Left ventricle myocardium inferior (tissue), 1 donor: ENCODE measurements at regions not wholly inside any gene's neighbourhood (a gene's known extent, or its start where the extent isn't known, plus 50 kb on each side); places are given as distances from the start of the nearest gene placed in this dataset.

Experiments
- DNase-seq: peaks from one replicate; pipeline ENCODE4 v3.0.0-alpha.2; 2020
- H3K27ac ChIP-seq: fragments of 200-600 bp; replicated peaks from 2 replicates; pipeline ENCODE4 v1.8.0; 2021
- H3K27me3 ChIP-seq: fragments of 200-600 bp; 2 replicates; pipeline ENCODE4 v1.8.0; 2021; ENCODE audit warnings: low read depth
- H3K36me3 ChIP-seq: fragments of 200-600 bp; 2 replicates; pipeline ENCODE4 v1.8.0; 2021
- H3K4me1 ChIP-seq: fragments of 200-600 bp; 2 replicates; pipeline ENCODE4 v1.8.0; 2021
- H3K4me3 ChIP-seq: fragments of 200-600 bp; 2 replicates; pipeline ENCODE4 v1.8.0; 2021; ENCODE audit warnings: mild to moderate bottlenecking, moderate library complexity
- H3K9me3 ChIP-seq: fragments of 200-600 bp; replicated peaks from 2 replicates; pipeline ENCODE4 v1.8.0; 2021
- intact Hi-C: fragments of 100-400 bp; cut with micrococcal nuclease; formaldehyde crosslinking; loops from one replicate; pipeline ENCODE4 v1.11.0; 2022
- TF ChIP-seq, protein P1 (sequence below): fragments of 200-600 bp; IDR thresholded peaks from 2 replicates; pipeline ENCODE4 v1.8.0; 2021; ENCODE audit warnings: antibody characterized with exemption, mild to moderate bottlenecking, borderline replicate concordance
- donor health status: DM: no; HTN: yes; CAD: no; lungs with severe emphysema.

DNA sequence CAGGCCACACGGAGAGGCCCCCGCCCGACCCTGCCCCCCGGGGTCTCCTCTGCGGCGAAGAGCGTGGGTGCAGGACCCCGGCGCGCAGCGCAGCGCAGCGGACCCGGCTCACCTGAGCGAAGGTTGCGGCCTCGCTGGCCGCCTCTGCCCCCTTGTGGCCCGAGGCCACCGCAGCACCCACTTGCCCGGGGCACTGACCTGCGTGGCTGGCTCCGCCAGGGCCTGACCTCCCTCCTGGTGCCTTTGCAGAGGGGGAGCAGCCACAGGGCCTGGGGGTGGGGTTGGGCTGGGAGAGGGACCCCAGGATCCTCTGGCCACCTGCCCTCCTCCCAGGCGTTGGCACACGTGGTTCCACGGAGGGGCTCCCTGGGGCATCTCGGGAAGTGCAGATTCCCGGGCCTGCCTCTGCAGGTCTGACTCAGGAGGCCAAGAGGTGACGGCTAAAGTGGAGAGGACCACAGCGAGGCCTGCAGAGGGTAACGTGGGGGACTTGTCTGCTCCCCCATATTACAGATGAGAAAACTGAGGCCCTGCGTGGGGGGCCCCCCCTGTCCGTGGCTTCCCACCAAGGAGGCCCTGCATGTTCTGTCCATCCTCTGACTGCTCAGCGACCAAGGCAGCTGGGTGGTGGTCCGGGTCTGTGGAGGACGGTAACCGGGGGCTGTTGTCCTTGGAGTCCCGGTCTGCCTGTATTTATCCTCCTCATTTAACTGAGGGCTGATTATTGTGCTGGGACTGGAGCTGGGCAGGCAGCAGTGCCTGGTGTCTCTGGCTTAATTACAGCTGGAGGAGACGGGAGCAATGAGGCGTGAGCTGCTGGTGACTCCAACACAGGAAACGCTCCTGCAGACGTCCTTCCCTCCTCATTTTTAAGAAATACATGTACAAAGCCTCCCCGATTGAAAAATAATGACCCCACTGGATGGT is 67.9 kb upstream of the BEGAIN start:
- peaks cover 4% of the 10 kb centered on the region for H3K4me1 ChIP-seq
- no peak overlapping the region for H3K4me3 ChIP-seq
- no peaks in the 10 kb centered on the region for H3K36me3 ChIP-seq
- intact Hi-C loops = no loop called here
- H3K27me3 ChIP-seq = peaks cover 59% of the 10 kb centered on the region
- no peak overlapping the region for H3K27ac ChIP-seq
- H3K9me3 ChIP-seq = no peaks in the 10 kb centered on the region
- no peak for DNase-seq
- TF ChIP-seq, protein P1, sequence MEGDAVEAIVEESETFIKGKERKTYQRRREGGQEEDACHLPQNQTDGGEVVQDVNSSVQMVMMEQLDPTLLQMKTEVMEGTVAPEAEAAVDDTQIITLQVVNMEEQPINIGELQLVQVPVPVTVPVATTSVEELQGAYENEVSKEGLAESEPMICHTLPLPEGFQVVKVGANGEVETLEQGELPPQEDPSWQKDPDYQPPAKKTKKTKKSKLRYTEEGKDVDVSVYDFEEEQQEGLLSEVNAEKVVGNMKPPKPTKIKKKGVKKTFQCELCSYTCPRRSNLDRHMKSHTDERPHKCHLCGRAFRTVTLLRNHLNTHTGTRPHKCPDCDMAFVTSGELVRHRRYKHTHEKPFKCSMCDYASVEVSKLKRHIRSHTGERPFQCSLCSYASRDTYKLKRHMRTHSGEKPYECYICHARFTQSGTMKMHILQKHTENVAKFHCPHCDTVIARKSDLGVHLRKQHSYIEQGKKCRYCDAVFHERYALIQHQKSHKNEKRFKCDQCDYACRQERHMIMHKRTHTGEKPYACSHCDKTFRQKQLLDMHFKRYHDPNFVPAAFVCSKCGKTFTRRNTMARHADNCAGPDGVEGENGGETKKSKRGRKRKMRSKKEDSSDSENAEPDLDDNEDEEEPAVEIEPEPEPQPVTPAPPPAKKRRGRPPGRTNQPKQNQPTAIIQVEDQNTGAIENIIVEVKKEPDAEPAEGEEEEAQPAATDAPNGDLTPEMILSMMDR = peak; percentile 68

DNA sequence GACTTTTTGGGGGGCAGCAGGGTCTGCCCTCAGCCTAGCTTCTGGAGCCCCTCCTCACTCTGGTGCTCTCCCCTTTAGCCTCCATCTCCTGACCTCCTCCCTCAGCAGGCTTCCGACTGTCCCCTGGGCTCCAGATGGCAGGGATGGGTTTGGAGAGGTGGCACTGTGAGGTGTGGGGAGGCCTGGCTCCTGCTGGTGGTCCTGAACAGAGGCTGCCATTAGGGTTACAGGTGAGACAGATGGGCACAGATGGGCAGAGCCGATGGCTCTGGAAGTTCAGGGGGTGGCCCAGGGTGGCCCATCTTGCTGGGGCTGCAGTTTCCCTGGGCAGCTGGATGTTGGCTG is 68.5 kb upstream of the BEGAIN start:
- DNase-seq = no peak

DNA sequence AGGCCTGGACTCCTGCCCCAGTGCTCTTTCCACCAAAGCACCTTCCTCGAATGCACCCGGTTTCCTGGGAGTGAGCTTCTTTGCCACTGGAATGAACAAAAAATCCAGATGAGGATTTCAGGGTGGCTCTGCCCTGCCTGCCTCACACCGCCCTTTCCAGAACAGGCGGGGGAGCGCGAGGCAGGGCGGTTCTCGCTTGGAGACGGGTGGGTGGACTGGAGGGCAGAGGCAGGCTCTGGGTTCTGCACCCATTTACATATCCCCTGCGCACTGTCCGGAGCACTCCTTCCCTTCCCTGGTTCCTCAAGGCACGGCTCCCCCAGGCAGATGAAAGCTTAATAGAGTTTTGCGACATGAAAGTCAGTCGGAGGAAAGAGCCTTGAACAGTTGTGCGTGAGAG is 69.7 kb upstream of the DLK1 start:
- TF ChIP-seq, protein P1 = no peak
- DNase-seq = no peak

More for the DNA sequence above, 68.5 kb upstream of the BEGAIN start:
- TF ChIP-seq, protein P1 = no peak
- H3K4me3 ChIP-seq = no peak overlapping the region
- H3K27ac ChIP-seq = no peak overlapping the region
- no peaks in the 10 kb centered on the region for H3K36me3 ChIP-seq
- intact Hi-C loops = no loop called here
- H3K9me3 ChIP-seq = no peaks in the 10 kb centered on the region
- H3K27me3 ChIP-seq = peaks cover 59% of the 10 kb centered on the region
- peaks cover 4% of the 10 kb centered on the region for H3K4me1 ChIP-seq

DNA sequence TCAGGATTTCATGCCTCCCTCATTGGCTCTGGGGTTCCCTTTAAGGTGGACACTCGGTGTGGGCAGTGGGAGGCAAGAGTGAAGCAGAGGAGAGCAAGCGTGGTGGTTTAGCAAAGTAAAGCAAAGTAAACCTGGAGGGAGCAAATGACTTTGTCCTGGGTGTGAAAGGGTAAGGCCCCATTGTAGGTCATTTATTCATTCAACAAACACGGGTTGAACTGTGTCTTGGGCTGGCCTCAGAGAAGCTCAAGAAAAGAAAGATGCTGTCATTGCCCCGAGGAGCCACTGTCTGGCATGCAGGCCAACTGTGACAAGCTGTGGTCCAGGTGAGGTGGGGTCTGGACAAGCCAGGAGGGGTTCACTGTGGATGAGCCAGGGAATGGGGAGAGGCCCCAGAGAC is 68.9 kb upstream of the DLK1 start:
- DNase-seq = no peak
- Histone ChIP-seq H3K4me3 (no peak overlapping the region), H3K27me3 (peaks cover 54% of the 10 kb centered on the region), H3K9me3 (no peaks in the 10 kb centered on the region), H3K36me3 (no peaks in the 10 kb centered on the region), H3K4me1 (peaks cover 4% of the 10 kb centered on the region), H3K27ac (no peak overlapping the region)
- intact Hi-C loops = no loop called here
- TF ChIP-seq, protein P1 = no peak

More for the DNA sequence above, 69.7 kb upstream of the DLK1 start:
- intact Hi-C loops = no loop called here
- H3K27ac ChIP-seq = no peak overlapping the region
- H3K4me1 ChIP-seq = peaks cover 4% of the 10 kb centered on the region
- no peaks in the 10 kb centered on the region for H3K9me3 ChIP-seq
- H3K36me3 ChIP-seq = no peaks in the 10 kb centered on the region
- H3K4me3 ChIP-seq = no peak overlapping the region
- H3K27me3 ChIP-seq = peaks cover 54% of the 10 kb centered on the region

DNA sequence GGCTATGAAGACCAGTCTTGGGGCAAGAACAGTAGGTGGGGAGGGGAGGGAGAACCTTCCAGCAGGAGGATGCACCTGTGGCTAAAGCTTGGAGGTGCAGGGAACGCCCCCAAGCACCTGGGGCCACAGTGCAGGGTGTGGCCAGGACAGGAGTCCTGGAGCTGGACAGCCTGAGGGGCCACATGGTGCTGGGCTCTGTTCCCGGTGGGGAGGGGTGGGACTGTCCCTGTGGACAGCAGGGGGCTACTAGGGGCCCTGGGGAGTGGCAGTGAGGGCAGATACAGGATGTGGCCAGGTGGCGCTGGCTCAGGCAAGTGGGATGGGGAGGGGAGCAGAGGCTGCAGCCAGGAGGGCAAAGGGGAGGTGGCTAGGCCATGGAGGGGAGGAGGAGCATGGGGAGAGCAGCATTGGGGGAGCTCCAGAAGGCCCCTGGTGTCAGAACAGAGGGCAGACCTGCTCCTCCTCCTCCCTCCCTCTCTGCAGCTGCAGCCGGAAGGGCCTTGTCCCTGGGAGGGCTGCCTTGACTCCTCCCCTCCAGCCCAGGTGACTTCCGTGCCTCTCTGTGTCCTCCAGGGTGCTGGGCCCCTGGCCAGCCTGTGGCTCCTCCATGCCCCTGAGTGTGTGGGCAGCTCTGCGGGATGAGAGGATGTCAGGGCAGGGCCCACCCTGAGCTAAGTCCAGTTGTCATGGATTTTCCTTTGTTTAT is 68.4 kb upstream of the DLK1 start:
- no peak for DNase-seq
- Histone ChIP-seq H3K9me3 (no peaks in the 10 kb centered on the region), H3K4me3 (no peak overlapping the region), H3K27me3 (peaks cover 50% of the 10 kb centered on the region), H3K36me3 (no peaks in the 10 kb centered on the region), H3K4me1 (peaks cover 4% of the 10 kb centered on the region), H3K27ac (no peak overlapping the region)
- intact Hi-C loops = no loop called here
- TF ChIP-seq, protein P1 = no peak
